Mesenchymal stem cell (in vitro differentiated cells and primary cell): ENCODE measurements at regions not wholly inside any gene's neighbourhood (a gene's known extent, or its start where the extent isn't known, plus 50 kb on each side); places are given as distances from the start of the nearest gene placed in this dataset.

Experiments
- DNase-seq: peaks from one replicate; pipeline ENCODE4 v3.0.0-alpha.2; 2013
- H2AFZ ChIP-seq: one replicate; pipeline ENCODE4 v1.6.1; 2013; ENCODE audit warnings: low read depth, mild to moderate bottlenecking, control low read depth, inconsistent platforms, low read length, moderate library complexity
- H2AK5ac ChIP-seq: 2 replicates; pipeline ENCODE4 v1.6.1; 2013; ENCODE audit warnings: low read length, moderate library complexity, mild to moderate bottlenecking, inconsistent platforms; ENCODE audit not compliant: severe bottlenecking
- H2BK120ac ChIP-seq: one replicate; pipeline ENCODE4 v1.6.1; 2013; ENCODE audit warnings: low read depth, mild to moderate bottlenecking, inconsistent platforms, low read length, moderate library complexity
- H2BK12ac ChIP-seq, 2 experiments: one replicate each; pipeline ENCODE4 v1.6.1; 2013; ENCODE audit warnings: inconsistent platforms in 2 of 2, low read length in 2 of 2, mild to moderate bottlenecking in 2 of 2, moderate library complexity in 2 of 2, control low read depth in 1 of 2
- H2BK15ac ChIP-seq: one replicate; pipeline ENCODE4 v1.6.1; 2013; ENCODE audit warnings: mild to moderate bottlenecking, low read depth, inconsistent platforms; ENCODE audit not compliant: poor library complexity, severe bottlenecking
- H2BK5ac ChIP-seq: 2 replicates; pipeline ENCODE4 v1.6.1; 2013; ENCODE audit warnings: low read depth, mild to moderate bottlenecking, low read length, control low read depth, inconsistent platforms; ENCODE audit not compliant: poor library complexity, severe bottlenecking
- H3K14ac ChIP-seq, 2 experiments: one replicate each; pipeline ENCODE4 v1.6.1; 2013; ENCODE audit warnings: inconsistent platforms in 2 of 2, low read length in 2 of 2, control low read depth in 1 of 2, mild to moderate bottlenecking in 1 of 2, moderate library complexity in 1 of 2
- H3K18ac ChIP-seq, 2 experiments: one replicate each; pipeline ENCODE4 v1.6.1; 2013; ENCODE audit warnings: inconsistent platforms in 2 of 2, low read length in 2 of 2, control low read depth in 1 of 2, low read depth in 1 of 2, mild to moderate bottlenecking in 1 of 2
- H3K23ac ChIP-seq, 2 experiments: one replicate each; pipeline ENCODE4 v1.6.1; 2013; ENCODE audit warnings: inconsistent platforms in 2 of 2, low read length in 2 of 2, mild to moderate bottlenecking in 2 of 2, moderate library complexity in 2 of 2, control low read depth in 1 of 2
- H3K27ac ChIP-seq: 2 replicates; pipeline ENCODE4 v1.5.1; 2013; ENCODE audit warnings: mild to moderate bottlenecking, moderate library complexity, low read length, control low read depth, inconsistent platforms; ENCODE audit not compliant: poor library complexity, severe bottlenecking
- H3K27me3 ChIP-seq, 2 experiments: 2 replicates each; pipeline versions ENCODE4 v1.6.1 to v1.7.0; 2013; ENCODE audit warnings: low read length in 2 of 2, mild to moderate bottlenecking in 2 of 2, moderate library complexity in 2 of 2, control low read depth in 1 of 2, inconsistent platforms in 1 of 2; ENCODE audit not compliant: control insufficient read depth in 1 of 2, insufficient read depth in 1 of 2
- H3K36me3 ChIP-seq, 2 experiments: 2 replicates each; pipeline versions ENCODE4 v1.6.1 to v1.7.0; 2013; ENCODE audit warnings: low read length in 2 of 2, control low read depth in 1 of 2, inconsistent platforms in 1 of 2, low read depth in 1 of 2, mild to moderate bottlenecking in 1 of 2; ENCODE audit not compliant: insufficient read depth in 2 of 2, control insufficient read depth in 1 of 2
- H3K4ac ChIP-seq, 2 experiments: one replicate each; pipeline ENCODE4 v1.6.1; 2013; ENCODE audit warnings: inconsistent platforms in 2 of 2, low read length in 2 of 2, mild to moderate bottlenecking in 2 of 2, moderate library complexity in 2 of 2, control low read depth in 1 of 2, low read depth in 1 of 2
- H3K4me1 ChIP-seq: 2 replicates; pipeline ENCODE4 v1.6.1; 2013; ENCODE audit warnings: low read depth, low read length, control low read depth; ENCODE audit not compliant: control insufficient read depth, insufficient read depth
- H3K4me2 ChIP-seq: 2 replicates; pipeline ENCODE4 v1.6.1; 2013; ENCODE audit warnings: low read length, mild to moderate bottlenecking, inconsistent platforms; ENCODE audit not compliant: poor library complexity, severe bottlenecking
- H3K4me3 ChIP-seq, 2 experiments: 2 replicates each; pipeline versions ENCODE4 v1.5.1 to v1.7.0; 2013; ENCODE audit warnings: low read length in 2 of 2, mild to moderate bottlenecking in 2 of 2, control low read depth in 1 of 2, low read depth in 1 of 2; ENCODE audit not compliant: insufficient read depth in 1 of 2
- H3K79me1 ChIP-seq: replicated peaks from 2 replicates; pipeline ENCODE4 v1.6.1; 2013; ENCODE audit warnings: mild to moderate bottlenecking, control low read depth, low read length, inconsistent platforms; ENCODE audit not compliant: poor library complexity, severe bottlenecking
- H3K9ac ChIP-seq: 2 replicates; pipeline ENCODE4 v1.7.0; 2013; ENCODE audit warnings: mild to moderate bottlenecking, low read length, moderate library complexity
- H3K9me3 ChIP-seq: 2 replicates; pipeline ENCODE4 v1.7.0; 2013; ENCODE audit warnings: mild to moderate bottlenecking, low read length; ENCODE audit not compliant: control insufficient read depth
- H4K8ac ChIP-seq: one replicate; pipeline ENCODE4 v1.6.1; 2013; ENCODE audit warnings: inconsistent platforms, mild to moderate bottlenecking, low read length, moderate library complexity
- H4K91ac ChIP-seq: one replicate; pipeline ENCODE4 v1.6.1; 2013; ENCODE audit warnings: mild to moderate bottlenecking, low read length, inconsistent platforms
- WGBS: methylation state at CpG from one replicate; pipeline ENCODE4 v1.1.7; 2013; ENCODE audit warnings: mixed read lengths; 5-methylcytosine and 5-hydroxymethylcytosine counted together

DNA sequence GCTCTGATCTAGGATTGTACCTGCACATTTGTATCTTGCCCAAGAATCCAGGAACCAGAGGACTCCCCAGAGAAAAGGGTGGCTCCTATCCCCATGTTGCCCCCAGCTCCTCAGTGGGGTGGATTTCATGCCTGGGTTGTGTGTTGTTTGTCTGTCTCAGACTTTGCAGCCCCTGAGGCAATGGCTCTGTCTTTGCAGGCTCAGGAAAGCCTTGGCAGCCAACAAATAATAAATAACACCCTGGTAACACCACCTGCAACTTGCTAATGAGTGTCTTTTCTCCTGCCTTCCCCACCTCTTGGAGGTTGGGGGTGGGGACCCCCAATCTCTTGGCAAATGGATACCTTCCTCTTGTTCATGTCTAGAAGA, 65.2 kb upstream of the CISTR start:
- Histone ChIP-seq H3K9me3 (peaks cover 6% of the 10 kb centered on the region), H3K4me3 (no peak overlapping the region), H3K4ac (no peak overlapping the region), H3K9ac (no peak overlapping the region), H3K79me1 (no peaks in the 10 kb centered on the region), H3K27ac (no peak overlapping the region), H2AFZ (no peak overlapping the region), H4K8ac (no peak overlapping the region), H3K4me1 (no peaks in the 10 kb centered on the region), H3K18ac (no peak overlapping the region), H3K27me3 (peaks cover 63 to 65% of the 10 kb centered on the region in 2 experiments), H3K14ac (no peak overlapping the region), H2BK15ac (no peak overlapping the region), H2AK5ac (no peak overlapping the region), H3K23ac (no peak overlapping the region), H2BK120ac (no peak overlapping the region), H2BK5ac (no peak overlapping the region), H3K4me2 (no peak overlapping the region), H3K36me3 (no peaks in the 10 kb centered on the region), H2BK12ac (no peak overlapping the region), H4K91ac (no peak overlapping the region)
- DNase-seq, result no peak

DNA sequence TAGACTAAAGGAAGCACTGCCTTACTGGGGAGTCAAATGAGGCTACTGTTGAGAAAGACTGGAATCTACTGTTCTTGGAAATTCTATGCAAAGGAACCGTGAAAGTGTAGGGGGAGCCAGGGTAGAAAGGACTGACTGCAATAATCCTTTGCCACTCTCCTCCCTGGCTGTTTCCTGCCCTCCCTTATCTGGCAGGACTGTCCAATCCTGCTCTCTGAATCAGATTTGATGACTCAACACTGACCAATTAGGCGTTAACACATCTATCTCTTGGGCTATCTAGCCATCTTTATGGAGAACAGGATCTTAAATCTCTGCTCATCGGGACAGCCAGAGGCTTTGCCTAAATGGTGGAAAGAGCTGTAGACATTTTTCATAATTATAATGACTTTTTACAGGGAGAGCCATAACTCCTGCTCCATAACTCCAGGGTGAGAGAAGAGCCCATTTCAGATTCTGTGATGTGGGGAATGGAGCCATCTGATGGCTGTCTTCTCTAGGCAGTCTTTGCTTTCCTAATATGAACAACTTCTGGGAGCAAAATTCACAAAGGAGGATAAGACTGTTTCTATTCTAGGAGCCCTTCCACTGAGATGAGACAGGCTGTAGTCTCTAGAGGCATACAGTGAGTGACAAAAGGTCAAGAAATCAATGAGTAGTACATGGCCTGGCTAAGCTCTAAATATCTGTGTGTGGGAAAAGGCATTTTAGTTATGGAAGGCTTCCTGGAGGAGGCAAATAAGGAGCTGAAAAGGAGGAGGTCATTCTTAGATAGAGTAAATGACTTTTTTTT, 68.9 kb upstream of the CISTR start:
- Histone ChIP-seq H3K79me1 (no peaks in the 10 kb centered on the region), H3K14ac (no peak overlapping the region), H2BK15ac (no peak overlapping the region), H3K4me2 (no peak overlapping the region), H4K91ac (no peak overlapping the region), H2BK120ac (no peak overlapping the region), H3K9me3 (peaks cover 6% of the 10 kb centered on the region), H2BK5ac (no peak overlapping the region), H3K4me1 (no peaks in the 10 kb centered on the region), H3K27me3 (peaks cover 41 to 51% of the 10 kb centered on the region in 2 experiments), H3K36me3 (no peaks in the 10 kb centered on the region), H3K18ac (no peak overlapping the region), H2AFZ (no peak overlapping the region), H3K4me3 (no peak overlapping the region), H3K23ac (no peak overlapping the region), H3K9ac (no peak overlapping the region), H2AK5ac (no peak overlapping the region), H3K4ac (no peak overlapping the region), H2BK12ac (no peak overlapping the region), H4K8ac (no peak overlapping the region), H3K27ac (no peak overlapping the region)
- peak; percentile 45 for DNase-seq
- WGBS, result 67% methylated on average over 2 of the region's 3 CpGs

DNA sequence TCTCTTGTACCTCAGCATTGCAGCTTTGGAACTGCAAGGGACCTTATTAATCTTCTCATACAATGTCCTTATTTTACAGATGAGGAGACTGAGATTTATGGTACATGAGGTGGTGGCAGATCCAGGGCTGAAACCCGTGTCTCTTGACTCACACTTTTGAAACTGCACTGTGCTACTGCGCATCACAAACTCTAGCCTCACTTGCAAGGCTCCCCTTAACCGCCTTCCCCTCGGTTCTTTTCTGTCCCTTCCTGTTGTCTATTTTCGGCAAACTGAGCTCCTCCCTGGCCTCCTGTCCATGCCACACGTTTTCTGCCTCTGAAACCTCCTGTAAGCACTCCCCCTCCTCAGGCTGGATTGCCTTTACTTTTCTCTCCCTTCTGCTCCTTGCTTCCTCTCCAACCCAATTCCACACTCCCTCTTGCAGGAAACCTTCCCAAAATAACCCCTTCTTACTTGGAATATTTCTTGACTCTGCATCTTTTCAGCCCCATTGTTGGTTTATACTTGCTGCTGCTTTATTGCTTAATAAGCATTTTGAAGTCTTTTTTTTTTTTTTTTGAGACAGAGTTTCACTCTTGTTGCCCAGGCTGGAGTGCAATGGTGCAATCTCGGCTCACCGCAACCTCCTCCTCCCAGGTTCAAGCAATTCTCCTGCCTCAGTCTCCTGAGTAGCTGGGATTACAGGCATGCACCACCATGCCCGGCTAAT, 72.4 kb upstream of the CISTR start:
- Histone ChIP-seq H2AFZ (no peak overlapping the region), H4K8ac (no peak overlapping the region), H3K4me2 (no peak overlapping the region), H3K79me1 (no peaks in the 10 kb centered on the region), H3K27ac (no peak overlapping the region), H2BK12ac (no peak overlapping the region), H3K9ac (no peak overlapping the region), H3K4ac (no peak overlapping the region), H3K23ac (no peak overlapping the region), H3K14ac (no peak overlapping the region), H2BK5ac (no peak overlapping the region), H2BK15ac (no peak overlapping the region), H3K36me3 (no peaks in the 10 kb centered on the region), H2AK5ac (no peak overlapping the region), H3K27me3 (peaks cover 18 to 25% of the 10 kb centered on the region in 2 experiments), H2BK120ac (no peak overlapping the region), H3K4me1 (no peaks in the 10 kb centered on the region), H3K9me3 (no peaks in the 10 kb centered on the region), H4K91ac (no peak overlapping the region), H3K18ac (no peak overlapping the region), H3K4me3 (no peak overlapping the region)
- no peak for DNase-seq
- WGBS, result 51% methylated on average over 7 of the region's 9 CpGs

DNA sequence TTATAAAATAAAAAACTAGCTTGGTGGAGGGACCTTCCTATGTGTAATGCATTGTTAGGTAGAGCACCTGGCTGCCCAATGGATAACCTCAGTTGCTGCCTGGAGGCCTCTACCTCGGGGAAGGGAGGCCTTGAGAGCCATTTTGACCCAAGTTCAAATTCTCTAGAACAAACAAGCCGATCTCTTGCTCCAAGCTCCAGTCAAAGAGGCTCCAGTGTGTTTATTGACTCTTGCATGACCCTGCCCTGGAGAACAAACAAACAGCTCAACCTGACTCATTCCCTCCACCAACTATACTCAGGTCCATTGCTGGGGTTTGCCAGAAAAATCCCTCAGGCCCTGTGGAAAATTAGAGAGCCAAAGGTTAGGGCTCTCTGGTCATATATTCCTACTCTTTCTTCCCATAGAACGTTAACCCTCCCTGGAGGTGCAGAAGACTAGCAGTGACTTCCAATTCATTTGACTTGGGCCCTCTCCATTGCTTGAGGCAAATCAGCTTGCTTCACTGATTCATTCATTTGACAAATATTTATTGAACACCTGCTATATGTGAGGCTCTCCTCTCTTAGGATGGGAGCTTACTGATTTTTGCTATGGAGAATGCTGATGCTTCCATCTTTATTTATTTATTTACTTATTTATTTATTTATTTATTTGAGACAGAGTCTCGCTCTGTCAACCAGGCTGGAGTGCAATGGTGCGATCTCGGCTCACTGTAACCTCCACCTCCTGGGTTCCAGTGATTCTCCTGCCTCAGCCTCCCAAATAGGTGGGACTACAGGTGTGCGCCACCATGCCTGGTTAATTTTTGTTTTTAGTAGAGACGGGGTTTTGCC, 73.7 kb upstream of the CISTR start:
- Histone ChIP-seq H2BK12ac (no peak overlapping the region), H3K9ac (no peak overlapping the region), H3K18ac (no peak overlapping the region), H3K23ac (no peak overlapping the region), H4K91ac (no peak overlapping the region), H4K8ac (no peak overlapping the region), H2AFZ (no peak overlapping the region), H3K4me3 (no peak overlapping the region), H2BK5ac (no peak overlapping the region), H2BK120ac (no peak overlapping the region), H2BK15ac (no peak overlapping the region), H3K9me3 (no peaks in the 10 kb centered on the region), H3K27me3 (peaks cover 18 to 22% of the 10 kb centered on the region in 2 experiments), H3K4me1 (no peaks in the 10 kb centered on the region), H3K79me1 (no peaks in the 10 kb centered on the region), H3K4ac (no peak overlapping the region), H2AK5ac (no peak overlapping the region), H3K14ac (no peak overlapping the region), H3K27ac (no peak overlapping the region), H3K4me2 (no peak overlapping the region), H3K36me3 (no peaks in the 10 kb centered on the region)
- WGBS, result 66% methylated on average over 6 of the region's 8 CpGs
- peak; percentile 78 for DNase-seq
